Esophagus muscularis mucosa (tissue), 3 donors: ENCODE measurements at regions not wholly inside any gene's neighbourhood (a gene's known extent, or its start where the extent isn't known, plus 50 kb on each side); places are given as distances from the start of the nearest gene placed in this dataset.
A peak's percentile ranks its signal among the peaks of the same experiment; 100 is the strongest.

Experiments
- CTCF ChIP-seq, 3 experiments: fragments of 200-600 bp in 2 of 3; fragments of 450-650 bp in 1 of 3; sonication (generic) in 2 of 3; IDR thresholded peaks; one replicate each; pipeline ENCODE4 v1.5.1; 2017 to 2019; ENCODE audit warnings: antibody characterized with exemption in 3 of 3, mild to moderate bottlenecking in 2 of 3, moderate library complexity in 1 of 3
- POLR2AphosphoS5 ChIP-seq, 2 donors: sonication (generic); formaldehyde crosslinking; IDR thresholded peaks; one replicate each; pipeline ENCODE4 v1.6.1; 2017; ENCODE audit warnings: antibody characterized with exemption in 2 of 2

- no peak for TF ChIP-seq CTCF (IDR thresholded peaks at IDR 0.05)
- peak; percentile 63 to 65 for TF ChIP-seq POLR2AphosphoS5 (IDR thresholded peaks at IDR 0.05)
Observed at GRCh38 chr2:18791172-18791797, 201.9 kb upstream of the NT5C1B start.
